ENCODE measurements at regions not wholly inside any gene's neighbourhood (a gene's known extent, or its start where the extent isn't known, plus 50 kb on each side); places are given as distances from the start of the nearest gene placed in this dataset.

- no TSS peak for BruUV-seq (replicated peaks)
- H3K27ac ChIP-seq (ENCODE audit: low read length): peak overlapping the region; percentile 96
- ChIA-PET CTCF (interaction anchor here (1.0 kb wide), 1 partner anchor 286 kb away, joined by 4 read pairs; no protein-coding TSS in a partner anchor), POLR2A (ENCODE audit: unreplicated experiment) (interaction anchor here (0.6 kb wide), 1 partner anchor 112 kb away, joined by 3 read pairs; no protein-coding TSS in a partner anchor)
- no peaks in the 10 kb centered on the region for H3K9me3 ChIP-seq (ENCODE audit: low read length)
- peaks cover 42% of the 10 kb centered on the region for H3K79me2 ChIP-seq (ENCODE audit: low read length)
- no peak overlapping the region for H2AFZ ChIP-seq (ENCODE audit: low read length)
- H3K9me2 ChIP-seq (replicated peaks; ENCODE audit: low read length): no peaks in the 10 kb centered on the region
- H3K4me1 ChIP-seq (ENCODE audit: insufficient read depth, low read length): peaks cover 49% of the 10 kb centered on the region
- ATAC-seq (no peak), DNase-seq (peak; percentile 41)
- intact Hi-C loops (cut with micrococcal nuclease): loop anchor here (2.0 kb wide), 1 partner anchor 136 kb away; no protein-coding TSS in a partner anchor
- H4K20me1 ChIP-seq (ENCODE audit: low read length): no peaks in the 10 kb centered on the region
- no peaks in the 10 kb centered on the region for H3K27me3 ChIP-seq (ENCODE audit: low read length)
- no peaks in the 10 kb centered on the region for H3F3A ChIP-seq (ENCODE audit: low read length, unreplicated experiment)
- TF ChIP-seq EZH2phosphoT487 (IDR thresholded peaks at IDR 0.05; ENCODE audit: borderline replicate concordance, low read length) (no peak), EZH2 (IDR thresholded peaks at IDR 0.05; ENCODE audit: low read length, unreplicated experiment) (no peak)
- TF ChIP-seq, protein P1, sequence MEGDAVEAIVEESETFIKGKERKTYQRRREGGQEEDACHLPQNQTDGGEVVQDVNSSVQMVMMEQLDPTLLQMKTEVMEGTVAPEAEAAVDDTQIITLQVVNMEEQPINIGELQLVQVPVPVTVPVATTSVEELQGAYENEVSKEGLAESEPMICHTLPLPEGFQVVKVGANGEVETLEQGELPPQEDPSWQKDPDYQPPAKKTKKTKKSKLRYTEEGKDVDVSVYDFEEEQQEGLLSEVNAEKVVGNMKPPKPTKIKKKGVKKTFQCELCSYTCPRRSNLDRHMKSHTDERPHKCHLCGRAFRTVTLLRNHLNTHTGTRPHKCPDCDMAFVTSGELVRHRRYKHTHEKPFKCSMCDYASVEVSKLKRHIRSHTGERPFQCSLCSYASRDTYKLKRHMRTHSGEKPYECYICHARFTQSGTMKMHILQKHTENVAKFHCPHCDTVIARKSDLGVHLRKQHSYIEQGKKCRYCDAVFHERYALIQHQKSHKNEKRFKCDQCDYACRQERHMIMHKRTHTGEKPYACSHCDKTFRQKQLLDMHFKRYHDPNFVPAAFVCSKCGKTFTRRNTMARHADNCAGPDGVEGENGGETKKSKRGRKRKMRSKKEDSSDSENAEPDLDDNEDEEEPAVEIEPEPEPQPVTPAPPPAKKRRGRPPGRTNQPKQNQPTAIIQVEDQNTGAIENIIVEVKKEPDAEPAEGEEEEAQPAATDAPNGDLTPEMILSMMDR (conservative IDR thresholded peaks at IDR 0.05; ENCODE audit: low read depth, low read length): no peak
- H3K9ac ChIP-seq (ENCODE audit: low read length): peak overlapping the region; percentile 85
- peak overlapping the region; percentile 12; the same call in 1 of the 2 replicates for H3K4me3 ChIP-seq (ENCODE audit: low read length)
- H3K36me3 ChIP-seq (ENCODE audit: low read depth, low read length): peaks cover 20% of the 10 kb centered on the region
- peak overlapping the region; percentile 70 for H3K4me2 ChIP-seq (ENCODE audit: low read length)
Measured at GRCh38 chr17:72406498-72406897, 285.7 kb downstream of the SOX9 start.

GRCh38 chr17:72407336-72407909 is 286.6 kb downstream of the SOX9 start:
- Histone ChIP-seq H3K9me2 (replicated peaks; ENCODE audit: low read length) (no peaks in the 10 kb centered on the region), H3K4me3 (ENCODE audit: low read length) (peak overlapping the region; percentile 12), H3K79me2 (ENCODE audit: low read length) (peaks cover 42% of the 10 kb centered on the region), H2AFZ (ENCODE audit: low read length) (no peak overlapping the region), H3F3A (ENCODE audit: low read length, unreplicated experiment) (no peaks in the 10 kb centered on the region), H3K4me2 (ENCODE audit: low read length) (peak overlapping the region; percentile 70), H3K4me1 (ENCODE audit: insufficient read depth, low read length) (peaks cover 56% of the 10 kb centered on the region), H3K36me3 (ENCODE audit: low read depth, low read length) (peaks cover 17% of the 10 kb centered on the region), H4K20me1 (ENCODE audit: low read length) (no peaks in the 10 kb centered on the region), H3K27ac (ENCODE audit: low read length) (peak overlapping the region; percentile 96), H3K27me3 (ENCODE audit: low read length) (no peaks in the 10 kb centered on the region), H3K9ac (ENCODE audit: low read length) (peak overlapping the region; percentile 85), H3K9me3 (ENCODE audit: low read length) (no peaks in the 10 kb centered on the region)
- ATAC-seq: peak; percentile 85
- DNase-seq: peak; percentile 100
- POLR2A ChIA-PET (ENCODE audit: unreplicated experiment): interaction anchor here (0.6 to 1.0 kb wide), 5 partner anchors 15 to 595 kb away, joined by 3 to 7 read pairs (median 4); no protein-coding TSS in a partner anchor
- no TSS peak for BruUV-seq (replicated peaks)
- TF ChIP-seq EZH2phosphoT487 (IDR thresholded peaks at IDR 0.05; ENCODE audit: borderline replicate concordance, low read length) (no peak), EZH2 (IDR thresholded peaks at IDR 0.05; ENCODE audit: low read length, unreplicated experiment) (no peak)
- TF ChIP-seq, protein P1 (conservative IDR thresholded peaks at IDR 0.05; ENCODE audit: low read depth, low read length): no peak
- CTCF ChIA-PET: interaction anchor here (0.6 to 1.0 kb wide), 5 partner anchors 15 to 287 kb away, joined by 3 to 7 read pairs (median 4); partner anchors contain the start of gene SOX9
- intact Hi-C loops (cut with micrococcal nuclease): loop anchor here (1.0 to 2.0 kb wide), 3 partner anchors 8 to 137 kb away; no protein-coding TSS in a partner anchor

GRCh38 chr17:72407931-72408330 is 287.1 kb downstream of the SOX9 start:
- intact Hi-C loops (cut with micrococcal nuclease): loop anchor here (1.0 to 2.0 kb wide), 3 partner anchors 9 to 137 kb away; no protein-coding TSS in a partner anchor
- H3K9ac ChIP-seq (ENCODE audit: low read length): peak overlapping the region; percentile 80
- peaks cover 47% of the 10 kb centered on the region for H3K79me2 ChIP-seq (ENCODE audit: low read length)
- POLR2A ChIA-PET (ENCODE audit: unreplicated experiment): interaction anchor here (0.6 to 1.0 kb wide), 5 partner anchors 15 to 596 kb away, joined by 3 to 7 read pairs (median 4); no protein-coding TSS in a partner anchor
- ATAC-seq (no peak), DNase-seq (no peak)
- H3K9me3 ChIP-seq (ENCODE audit: low read length): no peaks in the 10 kb centered on the region
- peak overlapping the region; percentile 55 for H3K4me2 ChIP-seq (ENCODE audit: low read length)
- no peaks in the 10 kb centered on the region for H4K20me1 ChIP-seq (ENCODE audit: low read length)
- H2AFZ ChIP-seq (ENCODE audit: low read length): no peak overlapping the region
- H3K4me1 ChIP-seq (ENCODE audit: insufficient read depth, low read length): peaks cover 56% of the 10 kb centered on the region
- H3K27me3 ChIP-seq (ENCODE audit: low read length): no peaks in the 10 kb centered on the region
- TF ChIP-seq, protein P1 (conservative IDR thresholded peaks at IDR 0.05; ENCODE audit: low read depth, low read length): no peak
- TF ChIP-seq EZH2 (IDR thresholded peaks at IDR 0.05; ENCODE audit: low read length, unreplicated experiment) (no peak), EZH2phosphoT487 (IDR thresholded peaks at IDR 0.05; ENCODE audit: borderline replicate concordance, low read length) (no peak)
- peak overlapping the region; percentile 96 for H3K27ac ChIP-seq (ENCODE audit: low read length)
- H3K4me3 ChIP-seq (ENCODE audit: low read length): no peak overlapping the region
- no peaks in the 10 kb centered on the region for H3K9me2 ChIP-seq (replicated peaks; ENCODE audit: low read length)
- H3F3A ChIP-seq (ENCODE audit: low read length, unreplicated experiment): no peaks in the 10 kb centered on the region
- H3K36me3 ChIP-seq (ENCODE audit: low read depth, low read length): peaks cover 12% of the 10 kb centered on the region
- CTCF ChIA-PET: interaction anchor here (0.6 to 1.0 kb wide), 3 partner anchors 15 to 149 kb away, joined by 3 to 7 read pairs (median 7); no protein-coding TSS in a partner anchor
- BruUV-seq (replicated peaks): no TSS peak

All from PC-3 (cell line).